ENCODE measurements at regions not wholly inside any gene's neighbourhood (a gene's known extent, or its start where the extent isn't known, plus 50 kb on each side); places are given as distances from the start of the nearest gene placed in this dataset.
"Not testable (repeated sequence)": the region's sequence is repeated elsewhere in the genome, so short reads cannot be mapped to it uniquely, and the experiment has no call there.

- no peak for DNase-seq (ENCODE audit: low spot score)
Observed at GRCh38 chr4:158313566-158313965, 103.3 kb downstream of the TMEM144 start.

DNA sequence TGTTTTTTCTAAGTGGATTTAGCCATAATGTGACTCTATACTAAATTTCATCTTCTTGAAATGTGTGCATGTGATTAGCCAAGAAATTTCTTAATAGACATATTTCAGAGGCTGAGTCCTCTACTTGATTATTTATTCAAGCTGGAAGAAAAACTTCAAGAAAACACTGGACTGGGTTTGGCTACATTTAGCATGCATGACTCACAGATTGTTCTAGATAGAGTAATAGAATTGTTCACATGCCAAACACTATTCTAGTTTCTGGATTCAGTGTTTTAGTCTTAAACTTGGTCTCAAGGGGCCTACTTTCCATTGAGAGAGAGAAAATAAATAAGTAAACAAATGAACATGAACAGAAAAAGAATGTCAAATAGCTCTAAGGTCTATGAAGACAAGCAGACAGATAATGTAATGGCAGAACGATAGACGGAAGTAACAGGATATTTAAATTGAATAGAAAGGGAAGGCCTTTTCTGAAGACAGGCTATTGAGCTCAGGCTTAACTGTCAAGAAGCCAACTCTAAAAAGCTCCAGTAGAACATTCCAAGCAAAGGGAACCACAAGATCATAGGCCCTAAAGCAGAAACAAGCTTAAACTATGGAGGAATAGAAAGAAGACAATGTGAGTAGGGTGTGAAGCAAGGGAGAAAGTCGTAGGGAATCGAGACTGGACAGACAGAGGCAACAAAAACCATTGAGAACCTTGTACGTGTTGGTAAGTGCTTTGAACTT, 104.6 kb downstream of the TMEM144 start:
- DNase-seq (ENCODE audit: low spot score): no peak

DNA sequence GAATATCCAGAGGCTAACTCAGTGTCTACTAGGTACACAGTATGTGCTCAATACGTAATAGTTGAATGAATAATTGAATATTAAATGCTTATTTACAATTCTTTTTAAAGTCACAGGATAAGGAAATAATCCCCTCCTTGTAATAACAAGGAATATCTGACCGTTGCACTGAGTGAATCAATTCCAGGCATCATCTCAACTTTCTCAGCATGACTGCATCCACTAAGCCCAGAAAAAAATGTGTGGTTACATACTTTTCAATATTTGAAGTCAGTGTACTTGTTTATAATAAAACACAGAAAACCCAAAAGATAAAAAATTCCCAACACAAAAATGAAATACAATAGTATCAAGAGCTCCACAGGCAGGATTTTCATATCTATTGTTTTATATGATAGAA, 105.4 kb downstream of the TMEM144 start:
- DNase-seq (ENCODE audit: low spot score): no peak

GRCh38 chr4:158316264-158316663, 106.0 kb downstream of the TMEM144 start:
- DNase-seq (ENCODE audit: low spot score): no peak

DNA sequence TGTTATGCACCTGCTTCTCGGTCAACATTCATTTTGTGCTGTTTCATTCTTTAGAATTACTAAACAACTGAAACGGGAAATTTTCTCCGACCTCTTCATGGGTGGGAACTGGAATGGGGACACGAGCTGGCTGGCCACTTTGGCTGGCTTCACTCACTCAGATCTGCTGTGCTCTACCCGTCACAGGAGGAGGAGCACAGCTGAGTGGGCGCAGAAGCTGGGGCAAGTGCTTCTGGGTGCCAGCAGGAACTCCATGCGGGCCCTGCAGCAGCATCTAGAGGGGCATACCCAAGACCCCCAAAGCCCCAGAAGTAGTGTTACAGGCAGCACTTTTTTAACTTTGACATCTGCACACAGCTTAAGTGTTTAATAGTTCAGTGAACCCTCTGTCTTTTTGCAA, 109.6 kb downstream of the TMEM144 start:
- DNase-seq (ENCODE audit: low spot score): no peak

GRCh38 chr4:158322109-158322508, 111.8 kb downstream of the TMEM144 start:
- no peak for DNase-seq (ENCODE audit: low spot score)

DNA sequence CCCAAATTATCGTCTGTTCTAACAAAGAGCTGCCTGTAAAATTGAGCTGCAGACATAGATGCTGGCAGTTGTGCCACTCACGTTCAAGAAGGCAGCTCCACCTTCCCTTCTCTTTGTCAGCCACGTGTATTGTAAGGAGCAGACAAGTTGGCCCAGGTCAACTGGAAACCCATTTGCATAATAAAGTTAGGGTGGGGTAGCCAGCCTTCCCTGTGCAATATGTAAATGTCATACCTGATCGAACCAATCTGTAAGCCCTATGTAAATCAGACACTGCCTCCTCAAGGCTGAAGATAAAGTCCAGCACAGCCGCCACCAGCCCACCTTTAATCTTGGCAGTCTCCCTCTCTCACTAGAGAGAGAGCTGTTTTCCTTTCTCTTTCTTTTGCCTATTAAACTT, 117.2 kb downstream of the TMEM144 start:
- no peak for DNase-seq (ENCODE audit: low spot score)

DNA sequence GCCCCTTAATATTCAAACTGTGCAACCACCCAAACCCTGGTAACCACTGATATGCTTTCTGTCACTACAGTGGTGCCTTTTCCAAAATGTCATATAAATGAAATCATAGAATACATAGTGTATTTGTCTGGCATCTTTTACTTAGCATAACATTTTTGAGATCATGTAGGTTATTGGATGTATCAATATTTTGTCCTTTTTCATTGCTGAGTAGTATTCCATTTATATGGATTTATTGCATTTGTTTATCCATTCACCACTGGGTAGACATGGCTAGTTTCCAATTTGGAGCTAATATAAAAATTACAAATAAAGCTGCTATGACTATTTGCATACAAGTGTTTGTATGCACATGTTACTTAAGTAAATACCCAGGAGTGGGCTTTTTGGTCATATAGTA, 121.6 kb downstream of the TMEM144 start:
- no peak for DNase-seq (ENCODE audit: low spot score)

GRCh38 chr4:158333820-158334219, 123.5 kb downstream of the TMEM144 start:
- no peak for DNase-seq (ENCODE audit: low spot score)

GRCh38 chr4:158341896-158342295, 131.6 kb downstream of the TMEM144 start:
- DNase-seq (ENCODE audit: low spot score): no peak

GRCh38 chr4:158346576-158346975, 136.3 kb downstream of the TMEM144 start:
- no peak for DNase-seq (ENCODE audit: low spot score)

GRCh38 chr4:158347556-158347955, 137.3 kb downstream of the TMEM144 start:
- no peak for DNase-seq (ENCODE audit: low spot score)

DNA sequence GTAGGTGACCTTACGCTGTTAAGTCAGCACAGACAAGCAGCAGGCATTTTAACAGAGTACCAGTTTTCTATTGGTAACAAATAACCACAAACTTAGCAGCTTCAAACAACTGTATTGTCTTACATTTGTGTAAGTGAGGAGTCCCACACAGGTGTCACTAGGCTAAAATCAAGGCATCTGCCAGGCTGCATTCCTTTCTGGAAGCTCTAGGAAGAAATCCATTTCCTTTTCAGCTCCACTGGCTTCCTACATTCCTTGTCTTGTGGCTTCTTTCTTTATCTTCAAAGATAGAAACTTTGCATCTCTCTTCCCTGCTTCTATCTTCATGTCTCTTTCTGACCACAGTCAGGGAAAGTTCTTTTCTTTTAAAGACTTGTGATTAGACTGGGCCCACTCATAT, 139.9 kb downstream of the TMEM144 start:
- DNase-seq (ENCODE audit: low spot score): no peak

GRCh38 chr4:158353541-158354304, 143.4 kb downstream of the TMEM144 start:
- no peak for DNase-seq (ENCODE audit: low spot score)

DNA sequence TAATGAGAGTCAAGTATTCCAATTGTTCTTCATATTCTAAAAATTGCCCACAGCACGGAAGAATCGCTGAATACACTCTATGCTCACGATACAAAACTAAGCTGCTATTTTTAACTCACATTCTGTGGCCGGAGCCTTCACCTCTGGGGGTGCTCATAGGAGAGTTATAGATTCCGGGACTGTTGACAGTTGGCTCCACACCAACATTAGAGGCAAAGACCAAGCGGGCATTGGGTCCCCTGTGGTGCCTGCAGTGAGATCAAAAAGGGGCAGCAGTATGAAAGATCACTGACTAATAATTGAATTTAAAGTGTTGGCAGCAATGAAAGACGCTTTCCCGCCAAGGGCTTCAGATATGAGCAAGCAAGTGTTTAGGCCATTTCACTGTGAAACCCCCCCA, 146.0 kb downstream of the TMEM144 start:
- DNase-seq (ENCODE audit: low spot score): no peak

- DNase-seq (ENCODE audit: low spot score): not testable (repeated sequence)
Observed at GRCh38 chr4:158367932-158368441, 153.7 kb upstream of the RXFP1 start.

DNA sequence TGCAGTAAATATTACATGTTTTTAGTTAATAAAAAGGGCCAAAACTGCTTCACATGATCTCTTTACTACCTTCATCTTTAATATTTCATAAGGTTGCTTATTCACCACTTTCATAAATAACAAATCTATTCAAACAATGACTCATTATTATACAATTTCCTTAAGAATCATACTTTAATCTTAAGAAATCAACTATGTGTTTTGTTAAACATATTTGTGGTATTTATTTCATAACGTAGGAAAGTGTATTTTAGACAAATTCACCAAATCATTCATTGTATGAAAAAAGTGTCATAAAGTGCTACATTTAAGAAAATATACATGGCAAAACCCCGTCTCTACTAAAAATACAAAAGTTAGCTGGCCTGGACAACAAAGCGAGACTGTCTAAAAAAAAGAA, 150.5 kb upstream of the RXFP1 start:
- no peak for DNase-seq (ENCODE audit: low spot score)

DNA sequence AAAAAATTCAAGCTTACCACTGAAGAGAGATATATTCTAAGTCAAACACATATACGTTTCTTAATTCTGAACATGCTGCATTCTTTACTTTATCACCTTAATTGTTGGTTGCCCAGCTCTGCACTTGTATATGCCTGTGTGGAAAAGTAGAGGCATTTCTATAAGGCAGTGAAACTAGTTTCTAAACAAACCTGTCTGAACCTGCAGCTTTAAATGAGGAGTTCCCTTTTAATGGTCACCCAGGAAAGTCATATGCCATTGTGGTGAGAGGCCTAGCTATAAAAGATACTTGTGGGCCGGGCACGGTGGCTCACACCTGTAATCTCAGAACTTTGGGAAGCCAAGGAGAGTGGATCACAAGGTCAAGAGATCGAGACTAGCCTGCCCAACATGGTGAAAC, 147.4 kb upstream of the RXFP1 start:
- DNase-seq (ENCODE audit: low spot score): no peak

- no peak for DNase-seq (ENCODE audit: low spot score)
Observed at GRCh38 chr4:158376106-158376840, 145.4 kb upstream of the RXFP1 start.

DNA sequence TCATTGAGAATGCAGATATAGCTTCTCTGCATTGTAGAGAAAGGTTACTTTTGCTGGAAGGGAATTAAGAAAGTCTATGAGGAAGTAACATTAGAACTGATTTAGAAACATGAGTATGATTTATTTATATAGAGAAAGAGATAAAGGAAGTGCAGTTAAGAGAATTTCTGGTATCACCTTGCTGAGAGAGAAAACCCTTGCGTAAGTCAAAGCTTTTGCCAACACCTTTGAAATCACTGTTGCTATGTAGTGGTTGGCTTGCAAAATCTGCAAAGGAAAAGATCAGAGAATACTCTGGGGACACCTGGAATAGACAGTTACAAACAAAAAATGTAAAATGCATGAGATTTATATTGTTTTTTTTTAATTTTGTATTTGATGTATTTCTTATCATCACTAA, 137.3 kb upstream of the RXFP1 start:
- no peak for DNase-seq (ENCODE audit: low spot score)

DNA sequence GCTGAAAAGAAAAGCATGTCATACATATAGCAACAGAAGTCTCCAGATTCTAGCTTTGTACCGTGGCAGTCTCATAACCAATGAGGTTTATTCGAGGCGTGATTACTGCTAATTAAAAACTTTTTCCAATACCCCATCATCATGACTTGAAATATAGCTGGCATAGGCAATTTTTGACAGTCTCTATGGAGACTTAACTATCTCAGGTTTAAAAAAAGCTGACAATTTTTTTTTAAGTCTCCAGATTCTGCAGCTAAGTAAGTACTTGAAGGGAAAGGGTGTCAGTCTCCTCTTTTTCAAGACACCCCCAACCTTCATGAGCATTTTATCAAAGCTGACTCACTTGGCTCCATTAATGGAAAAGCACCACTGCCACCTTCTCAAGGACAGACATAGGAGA, 126.3 kb upstream of the RXFP1 start:
- DNase-seq (ENCODE audit: low spot score): no peak

DNA sequence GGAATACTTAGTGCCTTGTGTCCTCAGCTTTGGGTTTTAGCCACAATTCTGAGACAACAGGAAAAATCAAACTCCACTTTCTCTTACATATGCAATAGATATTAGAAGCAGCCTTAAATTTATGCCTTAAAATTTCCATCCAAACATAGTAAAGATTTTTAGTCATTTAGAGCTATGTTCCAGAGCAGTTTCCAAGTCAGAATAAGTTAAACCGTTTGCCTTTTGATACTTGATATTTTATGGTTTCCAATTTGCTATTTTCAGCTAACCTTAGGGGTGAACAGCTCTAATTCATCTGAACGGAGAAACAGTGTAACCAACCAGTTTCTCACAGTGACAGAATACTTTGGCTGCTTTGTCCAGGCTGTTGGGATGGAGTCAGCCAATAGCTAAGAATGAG, 125.8 kb upstream of the RXFP1 start:
- DNase-seq (ENCODE audit: low spot score): no peak

- no peak for DNase-seq (ENCODE audit: low spot score)
Observed at GRCh38 chr4:158397781-158398180, 123.9 kb upstream of the RXFP1 start.
